ENCODE measurements at regions not wholly inside any gene's neighbourhood (a gene's known extent, or its start where the extent isn't known, plus 50 kb on each side); places are given as distances from the start of the nearest gene placed in this dataset.

DNA sequence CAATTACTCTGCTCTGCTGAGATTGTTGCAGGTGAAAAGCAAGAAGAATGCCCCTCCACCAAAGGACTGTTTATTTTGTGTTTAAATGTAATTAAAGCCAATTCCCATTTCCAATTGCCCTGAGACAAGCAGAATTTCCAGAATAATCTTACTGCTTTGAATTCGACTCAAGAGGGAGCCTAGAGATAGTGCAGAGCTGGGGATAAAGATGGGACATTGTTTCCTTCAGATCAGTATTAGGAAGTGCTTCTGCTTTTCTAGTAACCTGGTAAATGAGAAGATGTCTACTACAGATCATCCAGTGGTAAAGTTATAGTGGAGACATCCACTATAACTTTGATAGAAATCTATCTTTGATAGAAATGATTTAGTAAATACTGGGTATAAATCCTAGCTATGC lies 326.9 kb downstream of the UBE3D start:
- TF ChIP-seq, protein P1, sequence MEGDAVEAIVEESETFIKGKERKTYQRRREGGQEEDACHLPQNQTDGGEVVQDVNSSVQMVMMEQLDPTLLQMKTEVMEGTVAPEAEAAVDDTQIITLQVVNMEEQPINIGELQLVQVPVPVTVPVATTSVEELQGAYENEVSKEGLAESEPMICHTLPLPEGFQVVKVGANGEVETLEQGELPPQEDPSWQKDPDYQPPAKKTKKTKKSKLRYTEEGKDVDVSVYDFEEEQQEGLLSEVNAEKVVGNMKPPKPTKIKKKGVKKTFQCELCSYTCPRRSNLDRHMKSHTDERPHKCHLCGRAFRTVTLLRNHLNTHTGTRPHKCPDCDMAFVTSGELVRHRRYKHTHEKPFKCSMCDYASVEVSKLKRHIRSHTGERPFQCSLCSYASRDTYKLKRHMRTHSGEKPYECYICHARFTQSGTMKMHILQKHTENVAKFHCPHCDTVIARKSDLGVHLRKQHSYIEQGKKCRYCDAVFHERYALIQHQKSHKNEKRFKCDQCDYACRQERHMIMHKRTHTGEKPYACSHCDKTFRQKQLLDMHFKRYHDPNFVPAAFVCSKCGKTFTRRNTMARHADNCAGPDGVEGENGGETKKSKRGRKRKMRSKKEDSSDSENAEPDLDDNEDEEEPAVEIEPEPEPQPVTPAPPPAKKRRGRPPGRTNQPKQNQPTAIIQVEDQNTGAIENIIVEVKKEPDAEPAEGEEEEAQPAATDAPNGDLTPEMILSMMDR (IDR thresholded peaks at IDR 0.05) = no peak
- no peak for TF ChIP-seq POLR2A (IDR thresholded peaks at IDR 0.05)

Data from breast epithelium (tissue), 3 donors.